GM18499 (cell line): ENCODE measurements at regions not wholly inside any gene's neighbourhood (a gene's known extent, or its start where the extent isn't known, plus 50 kb on each side); places are given as distances from the start of the nearest gene placed in this dataset.

Experiments
- ATAC-seq: cut with Tn5 transposase; IDR thresholded peaks from one replicate; pipeline ENCODE4 v1.9.1; 2021; ENCODE audit warnings: moderate number of reproducible peaks; ENCODE audit not compliant: insufficient read depth, unreplicated experiment

GRCh38 chr3:98974442-98974841 is 72.9 kb upstream of the DCBLD2 start:
- ATAC-seq: no peak

- ATAC-seq: no peak
Measured at GRCh38 chr3:98972720-98973119, 71.2 kb upstream of the DCBLD2 start.

- ATAC-seq: no peak
Measured at GRCh38 chr3:98972155-98972554, 70.7 kb upstream of the DCBLD2 start.

GRCh38 chr3:98971169-98971681 is 69.7 kb upstream of the DCBLD2 start:
- no peak for ATAC-seq

- ATAC-seq: no peak
Measured at GRCh38 chr3:98969295-98969694, 67.8 kb upstream of the DCBLD2 start.

GRCh38 chr3:98968824-98969223 is 67.3 kb upstream of the DCBLD2 start:
- ATAC-seq: no peak

GRCh38 chr3:98968347-98968746 is 66.9 kb upstream of the DCBLD2 start:
- no peak for ATAC-seq

- ATAC-seq: no peak
Measured at GRCh38 chr3:98967758-98968157, 66.3 kb upstream of the DCBLD2 start.

GRCh38 chr3:98966862-98967546 is 65.5 kb upstream of the DCBLD2 start:
- ATAC-seq: no peak

- no peak for ATAC-seq
Measured at GRCh38 chr3:98966434-98966833, 64.9 kb upstream of the DCBLD2 start.

GRCh38 chr3:98964784-98965183 is 63.3 kb upstream of the DCBLD2 start:
- ATAC-seq: no peak

GRCh38 chr3:98963546-98963945 is 62.1 kb upstream of the DCBLD2 start:
- no peak for ATAC-seq

GRCh38 chr3:98962951-98963350 is 61.5 kb upstream of the DCBLD2 start:
- ATAC-seq: no peak

GRCh38 chr3:98962189-98962930 is 60.9 kb upstream of the DCBLD2 start:
- no peak for ATAC-seq

- no peak for ATAC-seq
Measured at GRCh38 chr3:98961161-98962155, 60.0 kb upstream of the DCBLD2 start.

GRCh38 chr3:98957681-98958080 is 56.2 kb upstream of the DCBLD2 start:
- ATAC-seq: no peak

- ATAC-seq: no peak
Measured at GRCh38 chr3:98956008-98956407, 54.5 kb upstream of the DCBLD2 start.

GRCh38 chr3:98954791-98955604 is 53.5 kb upstream of the DCBLD2 start:
- ATAC-seq: no peak

- ATAC-seq: no peak
Measured at GRCh38 chr3:98954242-98954641, 52.7 kb upstream of the DCBLD2 start.

GRCh38 chr3:98952404-98952803 is 50.9 kb upstream of the DCBLD2 start:
- ATAC-seq: no peak
